ENCODE measurements at regions not wholly inside any gene's neighbourhood (a gene's known extent, or its start where the extent isn't known, plus 50 kb on each side); places are given as distances from the start of the nearest gene placed in this dataset.

DNA sequence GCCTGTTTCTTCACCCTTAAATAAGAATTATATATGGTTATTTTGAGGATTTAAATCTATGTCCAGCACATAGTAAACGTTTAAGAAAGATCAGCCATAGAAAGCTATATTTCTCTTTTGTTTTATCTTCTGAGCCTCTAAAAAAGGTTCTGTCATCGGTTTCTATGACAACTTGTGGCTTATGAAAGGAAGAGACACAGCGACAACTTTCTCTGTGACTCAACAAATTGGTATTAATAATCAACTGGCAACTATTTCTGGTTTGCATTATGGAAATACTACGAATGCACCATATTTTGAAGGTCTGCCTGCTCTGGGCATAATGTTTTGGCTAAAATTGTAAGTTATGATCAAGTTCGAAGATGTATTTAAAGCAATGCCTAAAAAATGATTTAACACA lies 751.0 kb downstream of the CD109 start:
- TF ChIP-seq, protein P1, sequence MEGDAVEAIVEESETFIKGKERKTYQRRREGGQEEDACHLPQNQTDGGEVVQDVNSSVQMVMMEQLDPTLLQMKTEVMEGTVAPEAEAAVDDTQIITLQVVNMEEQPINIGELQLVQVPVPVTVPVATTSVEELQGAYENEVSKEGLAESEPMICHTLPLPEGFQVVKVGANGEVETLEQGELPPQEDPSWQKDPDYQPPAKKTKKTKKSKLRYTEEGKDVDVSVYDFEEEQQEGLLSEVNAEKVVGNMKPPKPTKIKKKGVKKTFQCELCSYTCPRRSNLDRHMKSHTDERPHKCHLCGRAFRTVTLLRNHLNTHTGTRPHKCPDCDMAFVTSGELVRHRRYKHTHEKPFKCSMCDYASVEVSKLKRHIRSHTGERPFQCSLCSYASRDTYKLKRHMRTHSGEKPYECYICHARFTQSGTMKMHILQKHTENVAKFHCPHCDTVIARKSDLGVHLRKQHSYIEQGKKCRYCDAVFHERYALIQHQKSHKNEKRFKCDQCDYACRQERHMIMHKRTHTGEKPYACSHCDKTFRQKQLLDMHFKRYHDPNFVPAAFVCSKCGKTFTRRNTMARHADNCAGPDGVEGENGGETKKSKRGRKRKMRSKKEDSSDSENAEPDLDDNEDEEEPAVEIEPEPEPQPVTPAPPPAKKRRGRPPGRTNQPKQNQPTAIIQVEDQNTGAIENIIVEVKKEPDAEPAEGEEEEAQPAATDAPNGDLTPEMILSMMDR (IDR thresholded peaks at IDR 0.05), result no peak
- TF ChIP-seq POLR2AphosphoS5 (IDR thresholded peaks at IDR 0.05), result no peak
